Neural progenitor cell (in vitro differentiated cells): ENCODE measurements at regions not wholly inside any gene's neighbourhood (a gene's known extent, or its start where the extent isn't known, plus 50 kb on each side); places are given as distances from the start of the nearest gene placed in this dataset. TPM values are rescaled to one million over a fixed set of nuclear protein-coding genes. Genes with fewer than 3 reads are reported as not detected.

Experiments used
- DNase-seq: peaks from one replicate; pipeline ENCODE4 v3.0.0-alpha.2; 2016; ENCODE audit warnings: low spot score
- H2AFZ ChIP-seq: fragments of 200-600 bp; sonication (generic); replicated peaks from 2 replicates; pipeline ENCODE4 v1.6.1; 2016; ENCODE audit warnings: antibody characterized with exemption
- H3F3A ChIP-seq: fragments of 200-600 bp; sonication (generic); 2 replicates; pipeline ENCODE4 v1.6.1; 2016; ENCODE audit warnings: antibody characterized with exemption, low read depth
- H3K27ac ChIP-seq: fragments of 200-600 bp; sonication (generic); 2 replicates; pipeline ENCODE4 v1.5.1; 2016; ENCODE audit warnings: mild to moderate bottlenecking
- H3K27me3 ChIP-seq: fragments of 200-600 bp; sonication (generic); 2 replicates; pipeline ENCODE4 v1.6.1; 2016; ENCODE audit warnings: mild to moderate bottlenecking, moderate library complexity
- H3K36me3 ChIP-seq: fragments of 200-600 bp; sonication (generic); 2 replicates; pipeline ENCODE4 v1.5.1; 2016
- H3K4me1 ChIP-seq: fragments of 200-600 bp; sonication (generic); 2 replicates; pipeline ENCODE4 v1.6.1; 2016; ENCODE audit warnings: mixed run types
- H3K4me2 ChIP-seq: fragments of 200-600 bp; sonication (generic); 2 replicates; pipeline ENCODE4 v1.6.1; 2016
- H3K4me3 ChIP-seq: fragments of 200-600 bp; sonication (generic); 2 replicates; pipeline ENCODE4 v1.5.1; 2016
- H3K79me2 ChIP-seq: fragments of 200-600 bp; sonication (generic); 2 replicates; pipeline ENCODE4 v1.6.1; 2016; ENCODE audit warnings: low read depth
- H3K9ac ChIP-seq: fragments of 200-600 bp; sonication (generic); 2 replicates; pipeline ENCODE4 v1.6.1; 2016
- H3K9me3 ChIP-seq: fragments of 200-600 bp; sonication (generic); 2 replicates; pipeline ENCODE4 v1.5.1; 2016; ENCODE audit warnings: low read depth
- H4K20me1 ChIP-seq: fragments of 200-600 bp; sonication (generic); 2 replicates; pipeline ENCODE4 v1.6.1; 2016; ENCODE audit warnings: low read depth
- H3K27ac Mint-ChIP-seq: 3 replicates; pipeline ENCODE4 v1.8.0; 2021; ENCODE audit warnings: mixed read lengths
- H3K27me3 Mint-ChIP-seq: 2 replicates; pipeline ENCODE4 v1.8.0; 2022; ENCODE audit warnings: low read depth, mild to moderate bottlenecking, inconsistent platforms, moderate library complexity, mixed read lengths; ENCODE audit not compliant: insufficient read depth
- H3K36me3 Mint-ChIP-seq: 3 replicates; pipeline ENCODE4 v1.8.0; 2021; ENCODE audit warnings: mixed read lengths
- H3K4me1 Mint-ChIP-seq: 3 replicates; pipeline ENCODE4 v1.8.0; 2021; ENCODE audit warnings: mixed read lengths
- H3K4me3 Mint-ChIP-seq: 3 replicates; pipeline ENCODE4 v1.8.0; 2021; ENCODE audit warnings: mild to moderate bottlenecking, moderate library complexity, mixed read lengths
- H3K9me3 Mint-ChIP-seq: 3 replicates; pipeline ENCODE4 v1.8.0; 2020; ENCODE audit warnings: mixed read lengths
- EZH2 ChIP-seq: fragments of 200-600 bp; sonication (generic); IDR thresholded peaks from 2 replicates; pipeline ENCODE4 v1.6.1; 2017; ENCODE audit warnings: antibody characterized with exemption, mild to moderate bottlenecking, moderate library complexity
- EZH2phosphoT487 ChIP-seq: fragments of 200-600 bp; sonication (generic); IDR thresholded peaks from 2 replicates; pipeline ENCODE4 v1.6.1; 2017; ENCODE audit warnings: antibody characterized with exemption
- small RNA-seq: library from RNA; depleted of rRNA; stranded (forward); fragments of <200 nt; gene quantifications from one replicate; pipeline ENCODE3, GENCODE V24; 2015
- TF ChIP-seq, protein P1 (sequence below): fragments of 200-600 bp; sonication (generic); IDR thresholded peaks from 2 replicates; pipeline ENCODE4 v1.5.1; 2017; ENCODE audit warnings: antibody characterized with exemption, mild to moderate bottlenecking

DNA sequence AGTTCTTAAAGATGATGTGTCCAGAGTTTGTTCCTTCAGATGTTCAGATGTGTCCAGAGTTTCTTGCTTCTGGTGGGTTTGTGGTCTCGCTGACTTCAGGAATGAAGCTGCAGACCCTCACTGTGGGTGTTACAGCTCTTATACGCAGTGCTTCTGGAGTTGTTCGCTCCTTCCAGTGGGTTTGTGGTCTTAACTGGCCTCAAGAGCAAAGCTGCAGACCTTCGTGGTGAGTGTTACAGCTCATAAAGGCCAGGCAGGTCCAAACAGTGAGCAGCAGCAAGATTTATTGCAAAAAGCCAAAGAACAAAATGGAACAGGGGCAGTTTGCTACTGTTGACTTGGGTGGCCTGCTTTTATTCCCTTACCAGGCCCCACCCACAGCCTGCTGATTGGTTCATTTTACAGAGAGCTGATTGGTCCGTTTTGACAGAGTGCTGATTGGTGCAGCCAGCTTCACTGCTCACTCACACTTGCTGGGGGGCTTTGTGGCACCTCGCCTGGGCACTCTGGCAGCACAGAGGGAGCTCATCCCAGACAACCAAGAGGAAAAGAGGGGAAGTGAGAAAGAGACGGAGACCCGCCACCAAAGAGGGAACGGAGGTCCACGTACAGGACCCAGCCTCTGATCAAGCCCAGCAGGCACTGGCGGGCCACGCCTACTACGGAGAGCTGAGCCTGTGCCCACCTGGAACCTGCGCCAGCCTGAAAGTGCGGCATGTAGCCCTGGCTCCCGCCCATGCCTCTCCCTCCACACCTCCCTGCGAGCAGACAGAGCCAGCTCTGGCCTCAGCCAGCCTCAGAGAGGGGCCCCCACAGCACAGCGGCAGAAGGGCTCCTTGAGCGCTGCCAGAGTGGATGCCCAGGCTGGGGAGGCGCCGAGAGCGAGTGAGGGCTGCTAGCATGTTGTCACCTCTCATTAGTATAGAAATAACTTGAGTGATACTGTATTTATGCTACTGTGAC is 55.8 kb upstream of the SEMA3C start:
- Mint-ChIP-seq H3K27me3 (peaks cover 2% of the 10 kb centered on the region), H3K36me3 (no peaks in the 10 kb centered on the region), H3K4me1 (peaks cover 9% of the 10 kb centered on the region), H3K9me3 (peaks cover under 1% of the 10 kb centered on the region), H3K4me3 (no peak overlapping the region), H3K27ac (no peak overlapping the region)
- Histone ChIP-seq H3K4me3 (no peak overlapping the region), H3K9ac (no peak overlapping the region), H3K27ac (no peak overlapping the region), H3K27me3 (no peaks in the 10 kb centered on the region), H4K20me1 (no peaks in the 10 kb centered on the region), H3K4me2 (no peak overlapping the region), H3K4me1 (no peaks in the 10 kb centered on the region), H3K9me3 (no peaks in the 10 kb centered on the region), H3K36me3 (no peaks in the 10 kb centered on the region), H3K79me2 (no peaks in the 10 kb centered on the region), H2AFZ (no peak overlapping the region), H3F3A (no peaks in the 10 kb centered on the region)
- TF ChIP-seq, protein P1, sequence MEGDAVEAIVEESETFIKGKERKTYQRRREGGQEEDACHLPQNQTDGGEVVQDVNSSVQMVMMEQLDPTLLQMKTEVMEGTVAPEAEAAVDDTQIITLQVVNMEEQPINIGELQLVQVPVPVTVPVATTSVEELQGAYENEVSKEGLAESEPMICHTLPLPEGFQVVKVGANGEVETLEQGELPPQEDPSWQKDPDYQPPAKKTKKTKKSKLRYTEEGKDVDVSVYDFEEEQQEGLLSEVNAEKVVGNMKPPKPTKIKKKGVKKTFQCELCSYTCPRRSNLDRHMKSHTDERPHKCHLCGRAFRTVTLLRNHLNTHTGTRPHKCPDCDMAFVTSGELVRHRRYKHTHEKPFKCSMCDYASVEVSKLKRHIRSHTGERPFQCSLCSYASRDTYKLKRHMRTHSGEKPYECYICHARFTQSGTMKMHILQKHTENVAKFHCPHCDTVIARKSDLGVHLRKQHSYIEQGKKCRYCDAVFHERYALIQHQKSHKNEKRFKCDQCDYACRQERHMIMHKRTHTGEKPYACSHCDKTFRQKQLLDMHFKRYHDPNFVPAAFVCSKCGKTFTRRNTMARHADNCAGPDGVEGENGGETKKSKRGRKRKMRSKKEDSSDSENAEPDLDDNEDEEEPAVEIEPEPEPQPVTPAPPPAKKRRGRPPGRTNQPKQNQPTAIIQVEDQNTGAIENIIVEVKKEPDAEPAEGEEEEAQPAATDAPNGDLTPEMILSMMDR: no peak
- TF ChIP-seq EZH2 (no peak), EZH2phosphoT487 (no peak)
- DNase-seq: no peak

- H3K79me2 ChIP-seq: no peaks in the 10 kb centered on the region
- Mint-ChIP-seq H3K4me3 (no peak overlapping the region), H3K4me1 (peaks cover 12% of the 10 kb centered on the region), H3K27me3 (peaks cover 2% of the 10 kb centered on the region), H3K27ac (no peak overlapping the region), H3K9me3 (no peaks in the 10 kb centered on the region), H3K36me3 (no peaks in the 10 kb centered on the region)
- no peaks in the 10 kb centered on the region for H3K4me1 ChIP-seq
- H4K20me1 ChIP-seq: no peaks in the 10 kb centered on the region
- H3K9ac ChIP-seq: no peak overlapping the region
- no peak overlapping the region for H2AFZ ChIP-seq
- H3K4me3 ChIP-seq: no peak overlapping the region
- H3K36me3 ChIP-seq: no peaks in the 10 kb centered on the region
- H3K27me3 ChIP-seq: no peaks in the 10 kb centered on the region
- H3F3A ChIP-seq: no peaks in the 10 kb centered on the region
- no peak overlapping the region for H3K4me2 ChIP-seq
- H3K9me3 ChIP-seq: no peaks in the 10 kb centered on the region
- H3K27ac ChIP-seq: no peak overlapping the region
- no peak for DNase-seq
- no peak for TF ChIP-seq EZH2phosphoT487
- TF ChIP-seq, protein P1: no peak
- no peak for TF ChIP-seq EZH2
These were observed 52.4 kb upstream of the SEMA3C start for GRCh38 chr7:80971225-80971624.

Small RNAs in the stretch of these regions (small RNA-seq; reads per million reads assigned to genes)
- gene AC004866.1: not detected
